Skin epidermis (tissue), 12 donors: ENCODE measurements at regions not wholly inside any gene's neighbourhood (a gene's known extent, or its start where the extent isn't known, plus 50 kb on each side); places are given as distances from the start of the nearest gene placed in this dataset.
"Not testable (repeated sequence)": the region's sequence is repeated elsewhere in the genome, so short reads cannot be mapped to it uniquely, and the experiment has no call there.

Experiments
- H3K27ac ChIP-seq, 21 experiments: fragments of 200-600 bp; sonication (generic) in 11 of 21; one replicate each; pipeline ENCODE4 v1.5.0; 2020; ENCODE audit warnings: mild to moderate bottlenecking in 3 of 21, inconsistent platforms in 2 of 21, moderate library complexity in 2 of 21
- H3K4me3 ChIP-seq, 7 experiments: fragments of 200-600 bp; sonication (generic) in 2 of 7; one replicate each; pipeline ENCODE4 v1.5.0; 2020; ENCODE audit warnings: inconsistent platforms in 2 of 7, mild to moderate bottlenecking in 2 of 7, moderate library complexity in 1 of 7

DNA sequence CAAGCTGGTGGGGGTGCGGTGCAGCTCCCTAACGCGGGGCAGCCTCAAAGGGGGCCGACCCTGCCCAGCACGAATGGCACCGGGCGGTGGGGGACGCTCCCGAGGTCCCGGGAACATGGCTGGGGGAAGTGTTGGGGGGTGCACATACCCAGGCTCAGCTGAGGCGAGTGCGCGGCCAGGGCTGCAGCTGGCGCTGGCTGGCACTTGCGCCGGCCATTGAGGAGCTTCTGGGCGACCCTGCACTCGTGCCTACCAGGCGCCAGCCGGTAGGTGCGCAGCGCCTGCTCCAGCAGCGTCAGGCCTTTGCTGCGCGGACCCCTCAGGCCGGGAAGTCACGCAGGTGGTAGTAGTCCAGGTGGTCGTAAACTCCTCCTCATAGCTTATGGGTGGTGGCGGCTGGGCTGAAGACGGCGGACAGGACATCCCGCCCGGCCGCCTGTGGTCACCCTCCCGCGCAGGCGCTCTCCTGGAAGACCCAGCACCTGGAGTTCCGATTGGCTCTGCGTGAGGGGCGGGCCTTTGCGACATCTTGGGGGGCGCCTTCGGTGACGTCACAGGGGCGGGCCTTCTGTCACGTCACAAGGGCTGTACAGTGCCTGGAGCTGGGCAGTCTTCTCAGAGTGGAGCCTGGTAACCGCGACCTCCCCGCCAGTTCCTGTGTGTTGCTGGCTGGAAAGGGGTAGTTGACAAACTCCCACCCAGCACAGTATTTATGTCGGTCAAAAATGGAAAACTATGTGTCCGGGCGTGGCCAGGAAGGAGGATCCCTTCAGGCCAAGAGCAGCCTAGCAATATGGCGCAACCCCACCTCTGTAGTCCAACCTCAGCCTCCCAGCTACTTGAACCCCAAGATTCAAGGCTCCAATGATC lies 74.5 kb upstream of the ERV3-1 start:
- Histone ChIP-seq H3K4me3 (peak overlapping the region; percentile 62 to 79 (median 76)), H3K27ac (peak overlapping the region; percentile 35 to 87 (median 75))

DNA sequence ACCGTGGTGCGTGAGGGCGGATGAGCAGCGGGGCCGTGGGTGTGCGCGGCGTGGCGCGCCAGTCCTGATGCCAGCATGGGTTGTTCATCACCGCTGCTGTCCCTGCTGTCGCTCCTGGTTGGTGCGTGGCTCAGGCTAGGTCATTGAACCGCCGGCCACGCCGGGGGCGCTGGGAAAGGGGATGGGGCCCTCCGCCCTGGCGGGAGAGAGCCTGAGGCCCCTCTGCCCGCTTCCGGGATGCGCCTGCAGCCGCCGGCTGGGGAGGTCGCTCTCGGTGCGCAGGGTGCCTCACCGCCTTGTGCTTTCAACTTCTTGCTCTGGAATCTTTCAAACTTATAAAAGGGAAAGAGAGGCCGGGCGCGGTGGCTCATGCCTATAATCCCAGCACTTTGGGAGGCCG lies 68.5 kb upstream of the ERV3-1 start:
- not testable (repeated sequence) for H3K27ac ChIP-seq, H3K4me3 ChIP-seq

DNA sequence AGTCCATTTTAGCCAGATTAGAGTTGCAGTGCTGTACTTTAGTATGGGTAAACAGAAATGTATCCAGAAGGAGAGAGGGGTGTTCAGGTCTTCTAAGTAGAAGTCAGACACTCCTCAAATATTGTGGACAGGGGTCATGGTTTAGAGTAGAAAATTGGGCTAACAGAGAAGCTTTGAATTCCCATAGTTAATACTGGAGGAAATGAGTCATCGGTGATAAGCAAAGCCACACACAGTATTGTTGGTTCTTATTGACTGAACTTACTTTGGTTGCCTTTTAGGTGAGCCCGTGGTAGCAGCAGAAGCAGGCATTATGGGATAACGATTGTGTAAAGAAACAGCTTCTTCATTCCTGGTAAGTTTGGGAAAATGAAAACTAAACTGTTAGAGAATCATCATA lies 66.7 kb upstream of the ERV3-1 start:
- H3K4me3 ChIP-seq: not testable (repeated sequence)

DNA sequence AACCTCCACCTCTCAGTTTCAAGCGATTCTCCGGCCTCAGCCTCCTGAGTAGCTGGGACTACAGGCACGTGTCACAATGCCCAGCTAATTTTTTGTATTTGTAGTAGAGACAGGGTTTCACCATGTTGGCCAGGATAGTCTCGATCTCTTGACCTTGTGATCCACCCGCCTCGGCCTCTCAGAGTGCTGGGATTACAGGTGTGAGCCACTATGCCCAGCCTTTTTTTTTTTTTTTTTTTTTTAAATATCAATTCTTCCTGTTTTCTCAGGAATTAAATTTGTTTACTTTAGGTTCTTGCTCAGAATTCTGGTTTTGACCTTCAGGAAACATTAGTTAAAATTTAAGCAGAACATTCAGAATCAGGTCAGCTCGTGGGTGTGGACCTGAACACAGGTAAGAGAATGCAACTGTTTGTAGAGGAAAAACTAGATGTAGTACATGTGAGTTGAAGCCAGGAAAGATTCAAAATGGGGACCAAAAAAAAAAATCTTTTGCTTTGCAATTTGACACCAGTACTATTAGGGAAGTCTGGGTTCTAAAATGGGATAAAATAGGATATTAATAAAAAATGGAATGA lies 65.5 kb upstream of the ERV3-1 start:
- not testable (repeated sequence) for H3K27ac ChIP-seq, H3K4me3 ChIP-seq

More for the DNA sequence above, 66.7 kb upstream of the ERV3-1 start:
- not testable (repeated sequence) for H3K27ac ChIP-seq

DNA sequence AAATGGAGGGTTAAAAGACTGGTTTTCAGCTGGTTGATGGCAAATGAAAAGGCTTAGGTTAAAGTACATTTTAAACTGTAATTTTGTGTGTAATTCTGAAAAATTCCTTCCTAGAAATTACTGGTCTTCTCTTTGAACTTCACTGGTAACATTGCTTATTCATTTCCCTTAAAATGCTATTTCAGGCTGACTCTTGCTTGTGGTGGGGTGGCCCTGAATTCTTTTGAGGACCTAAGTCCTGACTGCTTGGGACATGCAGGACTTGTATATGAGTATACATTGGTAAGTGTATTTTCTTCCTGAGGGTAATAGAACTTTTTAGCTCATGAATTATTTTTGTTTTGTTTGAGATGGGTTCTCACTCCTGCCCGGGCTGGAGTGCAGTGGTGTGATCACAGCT lies 63.0 kb upstream of the ERV3-1 start:
- not testable (repeated sequence) for H3K27ac ChIP-seq, H3K4me3 ChIP-seq

DNA sequence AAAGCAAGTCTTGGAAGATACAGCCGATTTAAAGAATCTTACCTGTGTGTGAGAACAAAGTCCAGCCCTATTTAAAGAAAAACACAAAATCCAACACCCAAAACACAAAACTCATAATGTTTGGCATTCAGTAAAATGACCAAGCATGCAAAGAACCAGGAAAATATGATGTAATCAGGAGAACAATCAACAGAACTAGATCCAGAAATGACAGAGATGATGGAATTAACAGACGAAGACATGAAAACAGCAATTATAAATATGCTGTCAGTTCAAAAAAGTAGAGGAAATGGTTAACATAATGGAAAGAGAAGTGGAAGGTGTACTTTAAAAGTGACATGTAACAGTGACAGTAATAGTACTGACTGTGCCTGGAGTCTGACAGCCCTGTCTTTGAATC lies 56.1 kb upstream of the ERV3-1 start:
- H3K4me3 ChIP-seq, H3K27ac ChIP-seq: not testable (repeated sequence)

DNA sequence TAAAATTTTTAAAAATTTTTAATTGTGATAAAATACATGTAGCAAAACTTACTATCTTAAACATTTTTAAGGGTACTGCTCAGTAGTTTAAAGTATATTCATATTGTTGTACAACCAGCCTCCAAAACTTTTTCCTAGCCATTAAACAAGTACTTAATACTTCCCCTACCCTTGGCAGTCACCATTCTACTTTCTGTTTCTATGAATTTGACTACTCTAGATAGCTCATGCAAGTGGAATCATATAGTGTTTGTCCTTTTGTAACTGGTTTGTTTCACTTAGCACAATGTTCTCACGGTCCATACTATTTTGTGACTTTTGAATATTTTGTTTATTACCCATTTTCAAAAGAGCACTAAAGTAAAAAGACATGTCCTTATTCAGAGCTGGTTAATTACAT lies 52.8 kb upstream of the ERV3-1 start:
- H3K4me3 ChIP-seq, H3K27ac ChIP-seq: not testable (repeated sequence)
